Endodermal cell (in vitro differentiated cells): ENCODE measurements at regions not wholly inside any gene's neighbourhood (a gene's known extent, or its start where the extent isn't known, plus 50 kb on each side); places are given as distances from the start of the nearest gene placed in this dataset.

ENCODE experiments used
- DNase-seq: peaks from one replicate; pipeline ENCODE4 v3.0.0-alpha.2; 2017
- H3K27ac ChIP-seq: 2 replicates; pipeline ENCODE4 v1.5.1; 2013; ENCODE audit warnings: mild to moderate bottlenecking, low read depth, low read length, moderate library complexity
- H3K27me3 ChIP-seq: 2 replicates; pipeline ENCODE4 v1.6.1; 2013; ENCODE audit warnings: mild to moderate bottlenecking, low read length, moderate library complexity; ENCODE audit not compliant: insufficient read depth, control insufficient read depth, poor library complexity, severe bottlenecking
- H3K36me3 ChIP-seq: 2 replicates; pipeline ENCODE4 v1.7.0; 2013; ENCODE audit warnings: mild to moderate bottlenecking, low read length, moderate library complexity; ENCODE audit not compliant: control insufficient read depth, insufficient read depth
- H3K4me1 ChIP-seq: one replicate; pipeline ENCODE4 v1.7.0; 2013; ENCODE audit warnings: low read length; ENCODE audit not compliant: control insufficient read depth, insufficient read depth
- H3K4me3 ChIP-seq: 2 replicates; pipeline ENCODE4 v1.5.1; 2013; ENCODE audit warnings: mild to moderate bottlenecking, low read length, moderate library complexity
- H3K9ac ChIP-seq: 2 replicates; pipeline ENCODE4 v1.6.1; 2013; ENCODE audit warnings: mild to moderate bottlenecking, low read length, moderate library complexity; ENCODE audit not compliant: poor library complexity, severe bottlenecking; ENCODE audit errors: extremely low read depth
- H3K9me3 ChIP-seq: 2 replicates; pipeline ENCODE4 v1.6.1; 2013; ENCODE audit warnings: mild to moderate bottlenecking, low read length, moderate library complexity; ENCODE audit not compliant: control insufficient read depth
- H3K27ac Mint-ChIP-seq: 2 replicates; pipeline ENCODE4 v1.8.0; 2020; ENCODE audit warnings: mixed read lengths
- H3K27me3 Mint-ChIP-seq: 2 replicates; pipeline ENCODE4 v1.8.0; 2021; ENCODE audit warnings: mild to moderate bottlenecking, mixed read lengths; ENCODE audit not compliant: insufficient read depth
- H3K36me3 Mint-ChIP-seq: 2 replicates; pipeline ENCODE4 v1.8.0; 2020; ENCODE audit warnings: low read depth, mixed read lengths
- H3K4me1 Mint-ChIP-seq: 2 replicates; pipeline ENCODE4 v1.8.0; 2020; ENCODE audit warnings: mixed read lengths
- H3K4me3 Mint-ChIP-seq: 2 replicates; pipeline ENCODE4 v1.8.0; 2020; ENCODE audit warnings: mild to moderate bottlenecking, moderate library complexity, mixed read lengths
- H3K9me3 Mint-ChIP-seq: 2 replicates; pipeline ENCODE4 v1.8.0; 2020; ENCODE audit warnings: mild to moderate bottlenecking, mixed read lengths
- WGBS, 2 experiments: methylation state at CpG; one replicate each; pipeline versions ENCODE4 v1.1.5 to v1.1.7; 2013; ENCODE audit warnings: missing lambda C conversion rate in 2 of 2, mixed read lengths in 1 of 2; ENCODE audit not compliant: insufficient coverage in 1 of 2, insufficient read length in 1 of 2; 5-methylcytosine and 5-hydroxymethylcytosine counted together
- TF ChIP-seq, protein P1 (sequence below): fragments of 200-600 bp; sonication (generic); conservative IDR thresholded peaks from 2 replicates; pipeline ENCODE4 v1.5.0; 2021; ENCODE audit warnings: antibody characterized with exemption, mild to moderate bottlenecking

DNA sequence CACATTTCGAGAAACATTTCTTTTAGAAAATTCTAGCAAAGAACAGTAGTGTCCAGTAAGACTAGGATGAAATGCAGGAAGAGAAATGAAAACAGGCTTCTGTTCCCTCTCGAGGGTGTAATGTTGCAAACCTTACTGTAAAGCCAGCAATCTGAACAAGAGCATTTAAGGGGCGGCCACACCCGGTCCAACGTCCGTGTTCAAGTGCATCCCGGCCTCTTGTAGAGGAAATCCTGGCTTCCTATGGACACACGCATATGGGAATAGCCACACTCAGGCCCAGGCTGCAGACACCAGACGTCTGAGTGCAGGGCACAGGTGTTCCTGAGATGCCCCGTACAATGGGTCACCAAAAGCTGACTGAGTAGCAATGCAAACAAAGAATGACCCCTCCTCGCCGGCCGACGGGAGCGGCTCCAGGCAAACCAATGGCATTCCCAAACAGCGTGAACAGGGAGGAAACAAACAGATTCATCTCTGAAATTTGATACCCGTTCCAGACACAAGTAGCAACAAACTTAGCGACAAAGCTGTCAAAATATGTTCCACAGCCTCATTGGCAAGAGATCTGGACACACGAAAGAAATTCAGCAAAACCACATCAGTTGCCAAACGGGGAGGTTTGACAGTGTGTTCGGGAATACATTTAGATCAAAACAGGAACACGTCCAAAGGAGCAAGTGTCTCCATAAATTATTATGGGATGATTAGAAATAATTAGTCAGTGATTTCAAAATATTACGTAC lies 278.6 kb upstream of the TSHZ3 start:
- no peak for DNase-seq
- Mint-ChIP-seq H3K4me3 (no peak overlapping the region), H3K27ac (no peak overlapping the region)

DNA sequence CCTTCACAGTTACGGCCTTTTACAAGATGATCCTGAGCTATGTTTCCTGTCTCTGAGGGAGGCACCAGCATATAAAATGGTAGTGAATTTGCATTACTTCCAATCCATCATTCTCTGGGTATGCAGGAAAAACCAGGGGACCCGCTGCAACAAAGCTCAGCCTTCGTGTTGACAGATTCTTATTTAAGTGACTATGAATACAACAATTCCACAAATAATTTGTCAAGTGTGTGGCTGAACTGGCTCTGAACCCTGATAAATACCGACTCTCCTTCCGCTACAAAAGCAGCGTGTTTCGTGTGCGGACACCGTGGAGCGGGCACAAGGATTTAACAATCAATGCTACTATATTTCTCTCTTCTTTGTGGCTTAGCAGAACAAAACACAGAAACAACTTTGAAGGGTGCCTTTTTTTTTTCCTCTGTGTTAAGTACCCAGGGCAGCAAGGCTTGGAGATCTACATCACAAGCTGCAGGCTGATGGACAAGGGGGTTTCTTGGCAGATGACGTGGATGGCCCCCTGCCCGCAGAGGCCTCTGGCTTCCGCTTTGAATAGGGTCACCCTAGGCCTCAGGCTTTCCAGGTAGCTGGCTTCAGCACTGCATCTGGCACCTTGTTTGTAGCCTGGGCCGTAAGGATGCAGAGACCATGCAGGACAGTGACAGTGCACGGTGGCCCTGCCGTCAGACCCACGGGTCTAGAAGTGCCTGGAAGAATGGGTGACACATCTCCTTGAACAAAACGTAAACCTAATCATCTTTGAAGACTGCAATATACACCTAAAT lies 280.5 kb upstream of the TSHZ3 start:
- Mint-ChIP-seq H3K9me3 (no peaks in the 10 kb centered on the region), H3K36me3 (no peaks in the 10 kb centered on the region), H3K27me3 (no peaks in the 10 kb centered on the region), H3K4me3 (no peak overlapping the region), H3K27ac (no peak overlapping the region), H3K4me1 (peaks cover 14% of the 10 kb centered on the region)
- DNase-seq: no peak
- WGBS, 2 experiments: 92% methylated on average over 14 to 18 of the region's 18 CpGs
- Histone ChIP-seq H3K36me3 (no peaks in the 10 kb centered on the region), H3K9me3 (no peaks in the 10 kb centered on the region), H3K27me3 (no peaks in the 10 kb centered on the region), H3K9ac (no peak overlapping the region), H3K4me1 (no peaks in the 10 kb centered on the region), H3K27ac (no peak overlapping the region), H3K4me3 (no peak overlapping the region)
- TF ChIP-seq, protein P1, sequence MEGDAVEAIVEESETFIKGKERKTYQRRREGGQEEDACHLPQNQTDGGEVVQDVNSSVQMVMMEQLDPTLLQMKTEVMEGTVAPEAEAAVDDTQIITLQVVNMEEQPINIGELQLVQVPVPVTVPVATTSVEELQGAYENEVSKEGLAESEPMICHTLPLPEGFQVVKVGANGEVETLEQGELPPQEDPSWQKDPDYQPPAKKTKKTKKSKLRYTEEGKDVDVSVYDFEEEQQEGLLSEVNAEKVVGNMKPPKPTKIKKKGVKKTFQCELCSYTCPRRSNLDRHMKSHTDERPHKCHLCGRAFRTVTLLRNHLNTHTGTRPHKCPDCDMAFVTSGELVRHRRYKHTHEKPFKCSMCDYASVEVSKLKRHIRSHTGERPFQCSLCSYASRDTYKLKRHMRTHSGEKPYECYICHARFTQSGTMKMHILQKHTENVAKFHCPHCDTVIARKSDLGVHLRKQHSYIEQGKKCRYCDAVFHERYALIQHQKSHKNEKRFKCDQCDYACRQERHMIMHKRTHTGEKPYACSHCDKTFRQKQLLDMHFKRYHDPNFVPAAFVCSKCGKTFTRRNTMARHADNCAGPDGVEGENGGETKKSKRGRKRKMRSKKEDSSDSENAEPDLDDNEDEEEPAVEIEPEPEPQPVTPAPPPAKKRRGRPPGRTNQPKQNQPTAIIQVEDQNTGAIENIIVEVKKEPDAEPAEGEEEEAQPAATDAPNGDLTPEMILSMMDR: no peak

More for the DNA sequence above, 278.6 kb upstream of the TSHZ3 start:
- Mint-ChIP-seq H3K9me3 (no peaks in the 10 kb centered on the region), H3K4me1 (peaks cover 5% of the 10 kb centered on the region), H3K36me3 (no peaks in the 10 kb centered on the region), H3K27me3 (no peaks in the 10 kb centered on the region)
- H3K36me3 ChIP-seq: no peaks in the 10 kb centered on the region
- H3K9ac ChIP-seq: no peak overlapping the region
- TF ChIP-seq, protein P1: no peak
- no peak overlapping the region for H3K27ac ChIP-seq
- 88 to 91% methylated on average over 21 to 23 of the region's 23 CpGs for WGBS, 2 experiments
- no peaks in the 10 kb centered on the region for H3K4me1 ChIP-seq
- H3K9me3 ChIP-seq: no peaks in the 10 kb centered on the region
- H3K27me3 ChIP-seq: no peaks in the 10 kb centered on the region
- no peak overlapping the region for H3K4me3 ChIP-seq

GRCh38 chr19:31633014-31633413 lies 283.8 kb upstream of the TSHZ3 start:
- Histone ChIP-seq H3K36me3 (no peaks in the 10 kb centered on the region), H3K4me3 (no peak overlapping the region), H3K27me3 (no peaks in the 10 kb centered on the region), H3K9ac (no peak overlapping the region), H3K27ac (no peak overlapping the region), H3K4me1 (no peaks in the 10 kb centered on the region), H3K9me3 (no peaks in the 10 kb centered on the region)
- WGBS, 2 experiments: 91 to 92% methylated on average over 8 of the region's 8 CpGs
- Mint-ChIP-seq H3K27ac (no peak overlapping the region), H3K36me3 (no peaks in the 10 kb centered on the region), H3K9me3 (no peaks in the 10 kb centered on the region), H3K4me3 (no peak overlapping the region), H3K4me1 (peaks cover 14% of the 10 kb centered on the region), H3K27me3 (no peaks in the 10 kb centered on the region)
- DNase-seq: no peak
- TF ChIP-seq, protein P1: no peak
